ENCODE measurements at regions not wholly inside any gene's neighbourhood (a gene's known extent, or its start where the extent isn't known, plus 50 kb on each side); places are given as distances from the start of the nearest gene placed in this dataset.

DNA sequence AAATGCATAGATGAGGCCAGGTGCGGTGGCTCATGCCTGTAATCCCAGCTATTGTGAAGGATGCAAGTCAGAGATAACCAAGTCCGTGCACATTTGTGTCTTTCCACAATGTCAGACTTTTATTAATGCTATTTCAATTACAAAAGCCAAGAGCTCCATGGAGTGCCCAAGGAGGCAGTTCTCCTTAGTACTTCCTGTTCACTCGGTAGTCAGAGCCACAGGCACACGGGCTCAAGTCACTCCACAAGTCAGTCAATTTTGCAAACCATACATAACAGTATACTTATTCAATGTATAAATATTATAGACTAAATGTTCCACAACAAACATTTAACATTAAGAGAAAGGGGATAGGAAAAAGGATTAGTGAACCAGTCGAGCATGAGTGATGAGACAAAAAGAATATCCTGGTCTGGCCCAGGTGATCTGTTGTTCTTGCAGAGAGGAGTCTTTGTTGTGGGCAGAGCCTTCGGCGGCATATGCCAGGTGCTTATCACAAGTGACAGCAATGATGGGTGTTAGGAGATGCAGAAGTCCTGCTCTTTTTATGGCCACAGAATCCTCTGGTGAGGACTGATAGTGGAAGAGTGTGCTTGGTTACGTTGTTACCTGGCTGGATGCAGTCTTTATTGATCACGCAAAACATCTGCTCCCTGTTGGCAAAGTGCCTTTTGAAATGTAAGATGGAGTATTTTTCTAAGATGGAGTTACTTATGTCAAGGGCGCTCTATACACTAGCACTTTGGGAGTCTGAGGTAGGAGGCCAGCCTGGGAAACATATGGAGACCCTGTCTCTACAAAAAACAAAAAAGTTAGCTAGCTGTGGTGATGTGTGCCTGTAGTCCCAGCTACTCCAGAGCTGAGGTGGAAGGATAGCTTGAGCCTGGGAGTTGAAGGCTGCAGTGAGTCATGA is 167.0 kb upstream of the FBXL17 start:
- no peak overlapping the region for H3K4me3 ChIP-seq
- H3K9me3 ChIP-seq, result no peaks in the 10 kb centered on the region
- H3K27ac ChIP-seq, result no peak overlapping the region
- peaks cover 0 to 13% (median 5%) of the 10 kb centered on the region in 4 donors for H3K4me1 ChIP-seq
- no peak for DNase-seq
- no peak for TF ChIP-seq EP300 (IDR thresholded peaks at IDR 0.05)
- TF ChIP-seq, protein P1, sequence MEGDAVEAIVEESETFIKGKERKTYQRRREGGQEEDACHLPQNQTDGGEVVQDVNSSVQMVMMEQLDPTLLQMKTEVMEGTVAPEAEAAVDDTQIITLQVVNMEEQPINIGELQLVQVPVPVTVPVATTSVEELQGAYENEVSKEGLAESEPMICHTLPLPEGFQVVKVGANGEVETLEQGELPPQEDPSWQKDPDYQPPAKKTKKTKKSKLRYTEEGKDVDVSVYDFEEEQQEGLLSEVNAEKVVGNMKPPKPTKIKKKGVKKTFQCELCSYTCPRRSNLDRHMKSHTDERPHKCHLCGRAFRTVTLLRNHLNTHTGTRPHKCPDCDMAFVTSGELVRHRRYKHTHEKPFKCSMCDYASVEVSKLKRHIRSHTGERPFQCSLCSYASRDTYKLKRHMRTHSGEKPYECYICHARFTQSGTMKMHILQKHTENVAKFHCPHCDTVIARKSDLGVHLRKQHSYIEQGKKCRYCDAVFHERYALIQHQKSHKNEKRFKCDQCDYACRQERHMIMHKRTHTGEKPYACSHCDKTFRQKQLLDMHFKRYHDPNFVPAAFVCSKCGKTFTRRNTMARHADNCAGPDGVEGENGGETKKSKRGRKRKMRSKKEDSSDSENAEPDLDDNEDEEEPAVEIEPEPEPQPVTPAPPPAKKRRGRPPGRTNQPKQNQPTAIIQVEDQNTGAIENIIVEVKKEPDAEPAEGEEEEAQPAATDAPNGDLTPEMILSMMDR (IDR thresholded peaks at IDR 0.05), result no peak
- no peak for TF ChIP-seq POLR2A (IDR thresholded peaks at IDR 0.05)
- no peak for TF ChIP-seq POLR2AphosphoS5 (IDR thresholded peaks at IDR 0.05)
- no peaks in the 10 kb centered on the region for H3K36me3 ChIP-seq
- WGBS, 2 donors, result 66 to 68% methylated on average over 10 of the region's 10 CpGs
- H3K27me3 ChIP-seq, result no peaks in the 10 kb centered on the region
- intact Hi-C loops (cut with DNase I), result no loop called here

GRCh38 chr5:108546939-108547338 is 165.0 kb upstream of the FBXL17 start:
- WGBS, 2 donors, result 76 to 80% methylated on average over 6 of the region's 6 CpGs
- H3K36me3 ChIP-seq, result no peaks in the 10 kb centered on the region
- intact Hi-C loops (cut with DNase I), result no loop called here

DNA sequence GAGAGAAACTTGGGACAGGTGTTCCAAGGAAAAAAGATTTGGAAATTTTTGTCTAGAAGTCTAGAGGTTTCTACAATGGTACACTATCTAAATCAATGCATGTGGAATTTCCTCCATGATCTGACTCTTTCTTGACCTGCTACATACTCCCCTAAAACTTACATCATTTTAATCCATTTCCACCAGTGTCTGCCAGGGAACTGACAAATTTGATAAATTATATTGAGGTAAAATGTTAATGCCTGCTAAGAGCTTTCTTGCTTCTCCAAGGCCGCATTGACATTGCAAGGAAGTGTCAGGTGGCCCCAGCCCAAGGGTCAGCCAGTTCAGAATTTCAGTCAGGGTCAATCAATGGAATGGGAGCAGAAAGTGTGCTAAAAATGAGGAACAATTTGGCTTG is 163.4 kb upstream of the FBXL17 start:
- intact Hi-C loops (cut with DNase I), result no loop called here
- Histone ChIP-seq H3K27ac (no peak overlapping the region), H3K4me3 (no peak overlapping the region), H3K9me3 (no peaks in the 10 kb centered on the region), H3K27me3 (no peaks in the 10 kb centered on the region), H3K36me3 (no peaks in the 10 kb centered on the region), H3K4me1 (peaks cover 0 to 13% (median 5%) of the 10 kb centered on the region in 4 donors)
- no peak for DNase-seq
- TF ChIP-seq POLR2A (IDR thresholded peaks at IDR 0.05) (no peak), POLR2AphosphoS5 (IDR thresholded peaks at IDR 0.05) (no peak), EP300 (IDR thresholded peaks at IDR 0.05) (no peak)
- TF ChIP-seq, protein P1 (IDR thresholded peaks at IDR 0.05), result no peak
- 0 to 33% methylated on average over 1 of the region's 1 CpG for WGBS, 2 donors

More at GRCh38 chr5:108546939-108547338, 165.0 kb upstream of the FBXL17 start:
- Histone ChIP-seq H3K27me3 (no peaks in the 10 kb centered on the region), H3K27ac (no peak overlapping the region), H3K9me3 (no peaks in the 10 kb centered on the region), H3K4me3 (no peak overlapping the region), H3K4me1 (peaks cover 0 to 13% (median 5%) of the 10 kb centered on the region in 4 donors)
- TF ChIP-seq POLR2A (IDR thresholded peaks at IDR 0.05) (no peak), EP300 (IDR thresholded peaks at IDR 0.05) (no peak), POLR2AphosphoS5 (IDR thresholded peaks at IDR 0.05) (no peak)
- TF ChIP-seq, protein P1 (IDR thresholded peaks at IDR 0.05), result no peak
- no peak for DNase-seq

DNA sequence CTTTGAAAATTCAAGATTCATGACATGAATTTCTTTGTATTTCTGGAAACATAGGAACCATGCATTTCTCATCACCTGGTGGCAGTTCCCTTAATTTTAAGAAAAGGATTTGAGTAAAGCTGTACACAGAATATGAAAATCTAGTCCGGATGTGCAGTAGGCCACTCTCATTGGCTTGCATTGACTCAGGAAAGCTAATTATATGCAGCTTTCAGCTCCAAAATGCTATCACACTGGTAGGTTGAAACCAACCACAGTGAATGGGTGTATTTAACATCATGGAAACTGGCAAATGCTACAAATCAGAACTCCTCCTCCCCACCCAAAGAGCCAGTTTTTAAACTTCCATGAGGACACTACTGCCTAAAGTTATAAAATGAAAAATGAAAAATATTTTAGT is 161.6 kb upstream of the FBXL17 start:
- no peaks in the 10 kb centered on the region for H3K27me3 ChIP-seq
- no peak overlapping the region for H3K27ac ChIP-seq
- TF ChIP-seq EP300 (IDR thresholded peaks at IDR 0.05), result no peak
- no peak for TF ChIP-seq POLR2A (IDR thresholded peaks at IDR 0.05)
- TF ChIP-seq, protein P1 (IDR thresholded peaks at IDR 0.05), result no peak
- no peak for TF ChIP-seq POLR2AphosphoS5 (IDR thresholded peaks at IDR 0.05)
- H3K4me3 ChIP-seq, result no peak overlapping the region
- no peaks in the 10 kb centered on the region for H3K36me3 ChIP-seq
- intact Hi-C loops (cut with DNase I), result no loop called here
- WGBS, 2 donors, result 75 to 83% methylated on average over 1 of the region's 1 CpG
- H3K4me1 ChIP-seq, result peaks cover 0 to 7% (median 2%) of the 10 kb centered on the region in 4 donors
- no peaks in the 10 kb centered on the region for H3K9me3 ChIP-seq
- no peak for DNase-seq
